ENCODE measurements at regions not wholly inside any gene's neighbourhood (a gene's known extent, or its start where the extent isn't known, plus 50 kb on each side); places are given as distances from the start of the nearest gene placed in this dataset.

- no peak overlapping the region for H3K27ac ChIP-seq (replicated peaks)
- TF ChIP-seq POLR2AphosphoS5 (IDR thresholded peaks at IDR 0.05; ENCODE audit: low read depth) (no peak), SPI1 (IDR thresholded peaks at IDR 0.05; ENCODE audit: borderline replicate concordance, low read depth) (no peak), GABPA (IDR thresholded peaks at IDR 0.05; ENCODE audit: low read depth) (no peak), REST (IDR thresholded peaks at IDR 0.05; ENCODE audit: insufficient replicate concordance, low read depth) (no peak)
- TF ChIP-seq, protein P1, sequence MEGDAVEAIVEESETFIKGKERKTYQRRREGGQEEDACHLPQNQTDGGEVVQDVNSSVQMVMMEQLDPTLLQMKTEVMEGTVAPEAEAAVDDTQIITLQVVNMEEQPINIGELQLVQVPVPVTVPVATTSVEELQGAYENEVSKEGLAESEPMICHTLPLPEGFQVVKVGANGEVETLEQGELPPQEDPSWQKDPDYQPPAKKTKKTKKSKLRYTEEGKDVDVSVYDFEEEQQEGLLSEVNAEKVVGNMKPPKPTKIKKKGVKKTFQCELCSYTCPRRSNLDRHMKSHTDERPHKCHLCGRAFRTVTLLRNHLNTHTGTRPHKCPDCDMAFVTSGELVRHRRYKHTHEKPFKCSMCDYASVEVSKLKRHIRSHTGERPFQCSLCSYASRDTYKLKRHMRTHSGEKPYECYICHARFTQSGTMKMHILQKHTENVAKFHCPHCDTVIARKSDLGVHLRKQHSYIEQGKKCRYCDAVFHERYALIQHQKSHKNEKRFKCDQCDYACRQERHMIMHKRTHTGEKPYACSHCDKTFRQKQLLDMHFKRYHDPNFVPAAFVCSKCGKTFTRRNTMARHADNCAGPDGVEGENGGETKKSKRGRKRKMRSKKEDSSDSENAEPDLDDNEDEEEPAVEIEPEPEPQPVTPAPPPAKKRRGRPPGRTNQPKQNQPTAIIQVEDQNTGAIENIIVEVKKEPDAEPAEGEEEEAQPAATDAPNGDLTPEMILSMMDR (IDR thresholded peaks at IDR 0.05; ENCODE audit: insufficient read depth, low read length): no peak
Observed at GRCh38 chr16:62573466-62573865, 537.2 kb upstream of the CDH8 start.

GRCh38 chr16:62568926-62569325 lies 532.7 kb upstream of the CDH8 start:
- DNase-seq (ENCODE audit: low read depth in 1 of 2, low spot score in 1 of 2): no peak
- Histone ChIP-seq H3K27ac (replicated peaks) (no peak overlapping the region), H3K4me3 (replicated peaks; ENCODE audit: insufficient read depth, low read length) (no peak overlapping the region), H3K27me3 (ENCODE audit: insufficient read depth, poor library complexity, severe bottlenecking) (no peaks in the 10 kb centered on the region)
- TF ChIP-seq POLR2AphosphoS5 (IDR thresholded peaks at IDR 0.05; ENCODE audit: low read depth) (no peak), REST (IDR thresholded peaks at IDR 0.05; ENCODE audit: insufficient replicate concordance, low read depth) (no peak), GABPA (IDR thresholded peaks at IDR 0.05; ENCODE audit: low read depth) (no peak), SPI1 (IDR thresholded peaks at IDR 0.05; ENCODE audit: borderline replicate concordance, low read depth) (no peak)
- TF ChIP-seq, protein P1 (IDR thresholded peaks at IDR 0.05; ENCODE audit: insufficient read depth, low read length): no peak

More at GRCh38 chr16:62573466-62573865, 537.2 kb upstream of the CDH8 start:
- H3K27me3 ChIP-seq (ENCODE audit: insufficient read depth, poor library complexity, severe bottlenecking): no peaks in the 10 kb centered on the region
- no peak for DNase-seq (ENCODE audit: low read depth in 1 of 2, low spot score in 1 of 2)
- H3K4me3 ChIP-seq (replicated peaks; ENCODE audit: insufficient read depth, low read length): no peak overlapping the region

GRCh38 chr16:62565706-62566105 lies 529.5 kb upstream of the CDH8 start:
- Histone ChIP-seq H3K27ac (replicated peaks) (no peak overlapping the region), H3K27me3 (ENCODE audit: insufficient read depth, poor library complexity, severe bottlenecking) (no peaks in the 10 kb centered on the region), H3K4me3 (replicated peaks; ENCODE audit: insufficient read depth, low read length) (no peak overlapping the region)
- no peak for DNase-seq (ENCODE audit: low read depth in 1 of 2, low spot score in 1 of 2)
- TF ChIP-seq REST (IDR thresholded peaks at IDR 0.05; ENCODE audit: insufficient replicate concordance, low read depth) (no peak), GABPA (IDR thresholded peaks at IDR 0.05; ENCODE audit: low read depth) (no peak), POLR2AphosphoS5 (IDR thresholded peaks at IDR 0.05; ENCODE audit: low read depth) (no peak), SPI1 (IDR thresholded peaks at IDR 0.05; ENCODE audit: borderline replicate concordance, low read depth) (no peak)
- TF ChIP-seq, protein P1 (IDR thresholded peaks at IDR 0.05; ENCODE audit: insufficient read depth, low read length): no peak

Measured in HL-60 (cell line).